PC-3 (cell line): ENCODE measurements at regions not wholly inside any gene's neighbourhood (a gene's known extent, or its start where the extent isn't known, plus 50 kb on each side); places are given as distances from the start of the nearest gene placed in this dataset.

Experiments used
- CTCF ChIP-seq: fragments of 300-600 bp; sonication (generic); conservative IDR thresholded peaks from 2 replicates; pipeline ENCODE4 v1.5.1; 2017; ENCODE audit warnings: antibody characterized with exemption, low read depth, mild to moderate bottlenecking, low read length
- EZH2 ChIP-seq: fragments of 300-600 bp; sonication (generic); IDR thresholded peaks from one replicate; pipeline ENCODE4 v1.6.1; 2017; ENCODE audit warnings: antibody characterized with exemption, mild to moderate bottlenecking, low read length; ENCODE audit not compliant: unreplicated experiment
- EZH2phosphoT487 ChIP-seq: fragments of 300-600 bp; sonication (generic); IDR thresholded peaks from 2 replicates; pipeline ENCODE4 v1.6.1; 2018; ENCODE audit warnings: mild to moderate bottlenecking, antibody characterized with exemption, low read length, borderline replicate concordance

- TF ChIP-seq CTCF = no peak
- TF ChIP-seq EZH2 = no peak
- TF ChIP-seq EZH2phosphoT487 = no peak
Measured at GRCh38 chr12:124667506-124668326, 100.3 kb upstream of the NCOR2 start.
